ENCODE measurements at regions not wholly inside any gene's neighbourhood (a gene's known extent, or its start where the extent isn't known, plus 50 kb on each side); places are given as distances from the start of the nearest gene placed in this dataset.

DNA sequence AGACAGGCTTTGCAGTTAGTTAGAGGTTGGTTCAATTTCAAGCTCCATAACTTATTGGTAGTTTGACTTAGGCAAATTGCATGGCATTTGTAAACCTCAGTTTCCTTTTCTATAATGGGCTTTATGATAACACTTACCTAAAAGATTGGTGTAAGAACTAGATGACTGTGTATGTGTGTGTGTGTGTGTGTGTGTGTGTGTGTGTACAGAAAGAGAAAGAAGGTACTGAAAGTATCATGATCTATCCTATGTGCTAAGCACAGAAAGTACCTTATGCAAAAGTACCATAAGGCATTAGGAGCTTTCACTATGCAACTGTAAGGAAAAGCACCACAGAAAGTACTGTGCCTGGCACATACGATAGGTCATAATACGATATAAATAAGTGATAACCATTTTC lies 304.3 kb upstream of the KITLG start:
- no peak for DNase-seq (ENCODE audit: low read depth)
- H3K27me3 ChIP-seq (ENCODE audit: control insufficient read depth, insufficient read depth, low read length) = no peaks in the 10 kb centered on the region
- H3K36me3 ChIP-seq (ENCODE audit: control insufficient read depth, insufficient read depth, low read length) = no peaks in the 10 kb centered on the region
- TF ChIP-seq, protein P1, sequence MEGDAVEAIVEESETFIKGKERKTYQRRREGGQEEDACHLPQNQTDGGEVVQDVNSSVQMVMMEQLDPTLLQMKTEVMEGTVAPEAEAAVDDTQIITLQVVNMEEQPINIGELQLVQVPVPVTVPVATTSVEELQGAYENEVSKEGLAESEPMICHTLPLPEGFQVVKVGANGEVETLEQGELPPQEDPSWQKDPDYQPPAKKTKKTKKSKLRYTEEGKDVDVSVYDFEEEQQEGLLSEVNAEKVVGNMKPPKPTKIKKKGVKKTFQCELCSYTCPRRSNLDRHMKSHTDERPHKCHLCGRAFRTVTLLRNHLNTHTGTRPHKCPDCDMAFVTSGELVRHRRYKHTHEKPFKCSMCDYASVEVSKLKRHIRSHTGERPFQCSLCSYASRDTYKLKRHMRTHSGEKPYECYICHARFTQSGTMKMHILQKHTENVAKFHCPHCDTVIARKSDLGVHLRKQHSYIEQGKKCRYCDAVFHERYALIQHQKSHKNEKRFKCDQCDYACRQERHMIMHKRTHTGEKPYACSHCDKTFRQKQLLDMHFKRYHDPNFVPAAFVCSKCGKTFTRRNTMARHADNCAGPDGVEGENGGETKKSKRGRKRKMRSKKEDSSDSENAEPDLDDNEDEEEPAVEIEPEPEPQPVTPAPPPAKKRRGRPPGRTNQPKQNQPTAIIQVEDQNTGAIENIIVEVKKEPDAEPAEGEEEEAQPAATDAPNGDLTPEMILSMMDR (IDR thresholded peaks at IDR 0.05; ENCODE audit: insufficient read depth, low read length, poor library complexity, severe bottlenecking) = no peak
- H3K4me3 ChIP-seq (ENCODE audit: low read depth, low read length) = no peak overlapping the region

DNA sequence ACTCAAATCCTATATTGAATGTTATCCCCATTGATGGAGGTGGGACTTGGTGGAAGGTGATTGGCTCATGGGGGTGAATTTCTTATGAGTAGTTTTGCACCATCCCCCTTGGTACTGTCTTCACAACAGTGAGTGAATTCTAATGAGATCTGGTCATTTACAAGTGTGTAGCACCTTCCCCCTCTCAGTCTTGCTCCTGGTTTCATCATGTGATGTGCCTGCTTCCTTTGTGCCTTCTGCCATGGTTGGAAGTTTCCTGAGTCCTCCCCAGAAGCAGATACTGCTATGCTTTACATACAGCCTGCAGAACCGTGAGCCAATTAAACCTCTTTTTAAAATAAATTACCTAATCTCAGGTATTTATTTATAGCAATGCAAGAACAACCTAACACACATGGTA lies 302.4 kb upstream of the KITLG start:
- DNase-seq (ENCODE audit: low read depth) = no peak
- TF ChIP-seq, protein P1 (IDR thresholded peaks at IDR 0.05; ENCODE audit: insufficient read depth, low read length, poor library complexity, severe bottlenecking) = no peak
- no peaks in the 10 kb centered on the region for H3K36me3 ChIP-seq (ENCODE audit: control insufficient read depth, insufficient read depth, low read length)
- no peak overlapping the region for H3K4me3 ChIP-seq (ENCODE audit: low read depth, low read length)
- no peaks in the 10 kb centered on the region for H3K27me3 ChIP-seq (ENCODE audit: control insufficient read depth, insufficient read depth, low read length)

DNA sequence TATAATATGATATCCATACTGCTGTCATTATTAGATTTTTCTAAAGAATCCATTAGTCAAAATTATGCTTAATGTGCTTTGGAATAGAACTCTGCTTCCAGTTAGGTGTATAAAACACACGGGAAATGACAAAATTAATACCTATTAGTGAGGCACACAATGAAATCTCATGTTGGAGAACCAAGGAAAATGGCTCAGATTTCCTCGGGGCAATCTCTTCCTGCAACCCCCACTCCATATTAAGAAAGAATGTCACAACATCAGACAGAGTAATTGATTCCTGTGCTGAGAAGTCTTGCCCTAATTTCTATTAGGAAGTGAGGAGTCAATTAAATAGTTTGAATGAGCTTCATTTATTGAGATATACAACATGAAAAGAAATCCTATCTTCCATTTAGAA lies 299.8 kb upstream of the KITLG start:
- no peak for DNase-seq (ENCODE audit: low read depth)
- H3K27me3 ChIP-seq (ENCODE audit: control insufficient read depth, insufficient read depth, low read length) = no peaks in the 10 kb centered on the region
- H3K36me3 ChIP-seq (ENCODE audit: control insufficient read depth, insufficient read depth, low read length) = no peaks in the 10 kb centered on the region
- TF ChIP-seq, protein P1 (IDR thresholded peaks at IDR 0.05; ENCODE audit: insufficient read depth, low read length, poor library complexity, severe bottlenecking) = no peak
- no peak overlapping the region for H3K4me3 ChIP-seq (ENCODE audit: low read depth, low read length)

DNA sequence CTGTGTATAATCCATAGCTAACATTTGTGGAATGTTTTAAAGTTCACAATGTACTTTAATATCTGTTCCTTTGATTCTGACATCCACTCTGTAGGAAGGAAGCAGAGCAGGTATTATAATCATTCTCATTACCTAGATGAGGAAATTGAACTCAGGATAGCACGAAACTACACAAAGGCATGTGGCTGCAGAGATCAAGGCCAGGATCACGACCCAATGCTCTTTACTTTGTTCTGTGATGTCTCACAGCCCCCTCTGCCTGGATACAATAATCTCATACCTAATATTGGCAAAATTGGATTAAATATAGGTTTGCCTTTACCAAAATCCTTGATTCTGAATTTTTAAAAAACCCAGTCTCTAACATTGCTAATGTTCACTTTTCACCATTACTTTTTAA lies 298.0 kb upstream of the KITLG start:
- no peaks in the 10 kb centered on the region for H3K36me3 ChIP-seq (ENCODE audit: control insufficient read depth, insufficient read depth, low read length)
- TF ChIP-seq, protein P1 (IDR thresholded peaks at IDR 0.05; ENCODE audit: insufficient read depth, low read length, poor library complexity, severe bottlenecking) = no peak

DNA sequence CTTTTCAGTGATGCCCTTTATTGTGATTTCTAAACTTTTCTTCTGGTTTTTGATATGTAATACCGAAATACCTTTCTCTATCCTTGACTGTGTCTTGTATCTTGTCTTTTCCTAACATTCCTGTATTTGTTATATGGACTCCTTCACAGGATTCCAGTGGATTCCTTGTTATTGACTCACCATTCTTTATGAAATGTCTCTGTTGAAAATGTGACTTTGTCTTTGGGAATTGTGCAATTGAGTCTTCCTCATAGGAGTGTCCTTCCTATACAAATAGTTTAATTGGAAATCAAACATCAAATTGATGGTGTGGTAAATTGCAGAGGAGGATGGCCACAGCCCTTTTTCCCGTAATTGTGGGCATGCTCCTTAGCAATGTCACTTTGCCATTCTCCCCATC lies 296.6 kb upstream of the KITLG start:
- TF ChIP-seq, protein P1 (IDR thresholded peaks at IDR 0.05; ENCODE audit: insufficient read depth, low read length, poor library complexity, severe bottlenecking) = no peak
- Histone ChIP-seq H3K36me3 (ENCODE audit: control insufficient read depth, insufficient read depth, low read length) (no peaks in the 10 kb centered on the region), H3K27me3 (ENCODE audit: control insufficient read depth, insufficient read depth, low read length) (no peaks in the 10 kb centered on the region), H3K4me3 (ENCODE audit: low read depth, low read length) (no peak overlapping the region)
- DNase-seq (ENCODE audit: low read depth) = no peak

More for the DNA sequence above, 298.0 kb upstream of the KITLG start:
- DNase-seq (ENCODE audit: low read depth) = no peak
- Histone ChIP-seq H3K4me3 (ENCODE audit: low read depth, low read length) (no peak overlapping the region), H3K27me3 (ENCODE audit: control insufficient read depth, insufficient read depth, low read length) (no peaks in the 10 kb centered on the region)

DNA sequence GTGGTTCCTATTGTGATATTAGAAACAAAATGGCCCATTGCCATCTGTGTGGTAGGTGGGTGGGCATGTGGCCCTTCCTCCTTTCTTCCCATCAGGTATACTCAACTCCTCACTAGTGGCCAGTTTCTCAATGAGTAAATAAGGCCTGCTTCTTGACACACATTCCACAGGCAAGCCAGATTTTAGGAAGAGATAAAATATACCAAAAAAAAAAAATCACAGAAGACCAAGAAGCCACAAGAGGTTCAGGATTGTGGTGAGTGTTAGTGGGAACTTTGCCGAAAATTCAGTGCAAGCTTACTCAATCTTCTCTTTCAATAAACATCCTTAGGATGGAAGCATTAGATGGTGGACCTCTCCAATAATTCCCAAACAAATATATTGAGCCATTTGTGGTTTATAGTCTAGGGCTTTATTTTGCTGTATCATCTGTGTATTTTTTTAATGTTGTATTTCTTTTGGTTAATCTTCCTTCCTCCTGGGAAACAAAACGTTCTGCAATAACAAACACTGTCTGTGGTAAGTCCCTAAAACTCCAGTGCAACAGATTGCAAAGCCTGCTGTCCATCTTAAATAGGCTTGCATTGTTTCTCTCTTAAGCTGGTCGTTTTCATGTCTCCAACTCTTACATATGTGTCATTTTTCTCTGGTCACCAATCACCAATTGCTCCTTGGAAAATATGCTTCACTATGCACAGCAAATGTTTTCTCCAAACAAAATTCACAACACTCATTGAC lies 289.9 kb upstream of the KITLG start:
- Histone ChIP-seq H3K27me3 (ENCODE audit: control insufficient read depth, insufficient read depth, low read length) (no peaks in the 10 kb centered on the region), H3K36me3 (ENCODE audit: control insufficient read depth, insufficient read depth, low read length) (no peaks in the 10 kb centered on the region), H3K4me3 (ENCODE audit: low read depth, low read length) (no peak overlapping the region)
- TF ChIP-seq, protein P1 (IDR thresholded peaks at IDR 0.05; ENCODE audit: insufficient read depth, low read length, poor library complexity, severe bottlenecking) = no peak
- no peak for DNase-seq (ENCODE audit: low read depth)

All from kidney epithelial cell (primary cell).